Erythroblast (primary cell): ENCODE measurements at regions not wholly inside any gene's neighbourhood (a gene's known extent, or its start where the extent isn't known, plus 50 kb on each side); places are given as distances from the start of the nearest gene placed in this dataset.

Experiments
- GATA1 ChIP-seq: IDR thresholded peaks from 2 replicates; pipeline ENCODE4 v1.6.1; 2011; ENCODE audit warnings: low read depth, mild to moderate bottlenecking, control low read depth, low read length, moderate library complexity
- POLR2A ChIP-seq: IDR thresholded peaks from 2 replicates; pipeline ENCODE4 v1.6.1; 2011; ENCODE audit warnings: mild to moderate bottlenecking, low read length

GRCh38 chr16:65728652-65729051 is 606.8 kb upstream of the CDH11 start:
- TF ChIP-seq POLR2A (no peak), GATA1 (no peak)
